ENCODE measurements at regions not wholly inside any gene's neighbourhood (a gene's known extent, or its start where the extent isn't known, plus 50 kb on each side); places are given as distances from the start of the nearest gene placed in this dataset.

DNA sequence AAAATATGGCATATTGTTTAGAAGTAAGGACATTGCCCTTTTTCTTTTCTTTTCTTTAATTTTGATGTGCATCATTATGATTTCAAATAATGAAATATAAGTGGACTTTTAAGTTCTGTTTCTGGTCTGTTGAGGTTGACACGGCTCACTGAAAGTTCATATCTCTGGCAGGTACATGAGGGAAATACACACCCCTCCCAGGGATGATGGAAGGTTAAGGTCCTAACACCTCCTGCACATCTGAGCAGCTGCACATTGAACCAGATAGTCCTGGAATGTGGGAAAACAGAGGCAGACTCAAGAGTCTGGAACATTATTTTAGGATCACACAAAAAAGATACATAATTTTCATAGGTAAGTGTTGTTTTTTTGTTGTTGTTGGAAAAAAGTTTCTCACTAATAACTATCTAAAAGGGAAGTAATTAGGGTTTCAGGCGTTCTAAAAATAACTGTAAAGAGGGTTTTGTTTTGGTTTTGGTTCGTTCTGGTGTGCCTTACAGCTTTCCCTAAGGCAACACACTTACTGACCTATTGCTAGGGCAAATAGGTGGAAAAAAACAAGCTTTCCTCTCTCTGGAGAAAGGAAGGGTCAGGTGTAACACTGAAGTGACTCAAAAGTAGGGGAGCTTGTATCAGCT, 201.2 kb upstream of the PRKCQ start:
- DNase-seq (ENCODE audit: low read depth in 2 of 3, low spot score in 2 of 3) = no peak

DNA sequence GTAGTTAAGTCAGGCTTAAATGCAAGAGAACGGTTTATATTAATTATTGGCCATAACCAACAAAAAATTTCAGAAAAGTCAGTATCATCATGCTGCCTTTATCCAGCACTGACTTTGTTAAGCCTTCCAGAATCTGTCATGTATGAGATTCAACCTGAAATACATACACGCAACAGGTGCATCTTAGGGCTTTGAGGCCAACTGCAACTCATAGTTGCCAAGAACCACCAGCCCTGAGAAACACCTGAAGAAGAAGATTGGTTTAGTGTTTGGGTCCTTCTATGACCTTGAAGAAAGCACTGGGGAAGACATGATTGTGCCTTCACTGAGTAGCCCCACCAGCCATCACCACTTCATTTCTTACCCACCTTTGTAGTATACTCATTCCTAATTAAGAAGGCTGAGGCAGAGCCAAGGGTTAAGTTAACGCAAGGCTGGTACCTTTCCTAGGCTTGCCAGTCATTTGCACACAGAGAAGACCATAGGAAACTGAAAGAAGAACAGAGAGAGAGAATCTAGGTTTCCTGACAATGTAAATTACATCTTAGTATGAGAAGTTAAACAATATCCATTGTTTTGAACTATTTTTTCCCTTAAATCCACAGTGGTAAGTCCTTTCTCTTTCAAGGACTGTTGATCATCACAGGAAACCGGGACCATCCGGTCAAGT, 200.1 kb upstream of the PRKCQ start:
- no peak for DNase-seq (ENCODE audit: low read depth in 2 of 3, low spot score in 2 of 3)

DNA sequence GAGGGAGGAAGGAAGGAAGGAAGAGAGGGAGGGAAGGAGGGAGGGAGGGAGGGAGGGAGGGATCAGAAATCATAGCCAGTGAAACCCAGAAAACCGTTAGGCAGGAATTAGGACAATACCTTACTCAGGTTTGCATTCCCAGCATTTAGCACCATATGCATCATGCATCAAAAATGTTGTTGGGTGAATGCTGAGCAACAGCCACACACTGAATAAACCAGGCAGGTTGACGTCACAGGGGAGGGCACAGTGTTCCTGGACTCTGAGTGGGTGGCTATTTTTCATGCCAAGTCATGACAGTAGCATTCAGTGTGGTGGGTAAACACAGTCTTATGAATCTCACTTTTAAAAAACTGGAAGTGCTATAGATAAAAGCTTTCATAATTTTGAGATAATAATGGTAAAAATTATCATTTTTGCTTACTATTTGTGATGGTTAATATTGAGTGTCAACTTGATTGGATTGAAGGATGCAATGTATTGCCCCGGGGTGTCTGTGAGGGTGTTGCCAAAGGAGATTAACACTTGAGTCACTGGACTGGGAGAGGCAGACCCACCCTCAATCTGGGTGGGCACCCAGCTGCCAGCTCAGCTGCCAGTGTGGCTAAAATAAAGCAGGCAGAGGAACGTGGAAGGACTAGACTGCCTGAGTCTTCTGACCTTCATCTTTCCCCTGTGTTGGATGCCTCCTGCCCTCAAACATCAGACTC, 199.1 kb upstream of the PRKCQ start:
- no peak for DNase-seq (ENCODE audit: low read depth in 2 of 3, low spot score in 2 of 3)

DNA sequence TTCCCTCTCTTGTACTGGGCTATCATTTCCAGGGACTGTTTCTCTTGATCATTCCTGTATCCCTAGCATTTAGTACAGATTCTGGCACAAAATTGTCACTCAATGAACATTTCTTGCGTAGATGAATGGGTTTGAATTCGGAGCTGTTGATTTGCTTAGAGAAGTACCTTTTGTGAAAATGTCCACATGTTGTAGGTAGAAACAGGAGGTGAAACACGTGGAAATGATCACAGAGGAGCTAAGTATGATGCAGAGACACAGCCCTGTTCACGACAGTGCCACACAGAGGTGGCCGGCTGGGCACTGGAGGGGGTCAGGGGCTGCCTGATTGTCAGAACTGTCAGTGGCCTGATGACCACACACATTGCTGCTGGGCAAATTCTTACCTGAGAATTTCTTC, 196.1 kb upstream of the PRKCQ start:
- no peak for DNase-seq (ENCODE audit: low read depth in 2 of 3, low spot score in 2 of 3)

DNA sequence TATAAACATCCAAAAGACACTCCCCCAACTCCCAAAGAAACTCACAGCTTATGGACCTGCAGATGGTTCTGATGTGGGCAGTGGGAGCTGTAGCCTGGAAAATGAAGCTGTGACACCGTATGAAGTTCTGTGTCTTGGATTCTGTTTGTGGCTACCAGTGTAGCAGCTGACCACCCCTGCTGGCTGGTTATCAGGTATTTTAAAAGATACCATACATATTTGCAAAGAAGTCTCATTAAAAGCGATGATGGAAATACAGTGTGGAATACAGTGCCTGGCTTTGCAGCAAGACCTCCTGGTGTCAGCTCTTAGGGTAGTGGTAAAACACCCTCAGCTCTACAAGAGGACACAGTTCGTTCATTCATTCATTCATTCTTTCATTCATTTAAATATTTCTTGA, 194.3 kb upstream of the PRKCQ start:
- DNase-seq (ENCODE audit: low read depth in 2 of 3, low spot score in 2 of 3) = no peak

DNA sequence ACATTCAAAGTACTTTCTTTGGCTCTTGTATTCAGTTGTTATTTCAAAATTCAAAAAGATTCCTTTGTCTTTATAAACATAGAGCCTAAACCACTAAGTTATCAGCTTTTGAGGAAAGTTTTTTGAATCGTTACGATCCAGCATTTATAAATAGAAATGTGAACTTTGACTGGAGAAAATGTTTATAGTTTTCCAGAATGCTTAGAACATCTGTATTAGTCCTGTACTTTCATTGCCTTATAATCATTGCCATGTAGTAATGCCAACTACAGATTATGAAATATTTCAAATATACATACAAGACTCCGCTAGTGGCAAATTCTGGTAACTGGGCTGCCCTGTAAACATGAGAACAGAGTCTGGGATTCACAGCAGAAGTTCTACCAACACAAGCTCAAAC, 191.3 kb upstream of the PRKCQ start:
- DNase-seq (ENCODE audit: low read depth in 2 of 3, low spot score in 2 of 3) = no peak

DNA sequence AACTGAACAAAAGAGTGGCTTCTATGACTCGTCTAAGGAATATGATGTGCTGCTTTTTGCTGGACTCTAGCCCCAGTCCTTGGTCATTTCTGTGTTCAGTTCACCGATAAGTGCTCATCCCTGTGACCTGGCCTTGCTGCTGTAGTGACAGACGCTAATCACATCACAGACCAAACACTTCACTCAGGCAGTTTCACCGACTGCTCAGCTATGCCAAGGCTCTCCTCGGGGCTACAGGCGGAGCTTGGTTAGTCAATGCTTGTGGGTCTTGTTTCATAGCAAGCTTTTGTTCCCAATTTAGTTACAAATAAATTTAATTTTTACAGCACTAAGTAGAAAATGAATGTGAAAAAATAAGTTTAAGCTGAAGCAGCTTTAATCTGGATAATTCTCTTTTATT, 190.8 kb upstream of the PRKCQ start:
- no peak for DNase-seq (ENCODE audit: low read depth in 2 of 3, low spot score in 2 of 3)

DNA sequence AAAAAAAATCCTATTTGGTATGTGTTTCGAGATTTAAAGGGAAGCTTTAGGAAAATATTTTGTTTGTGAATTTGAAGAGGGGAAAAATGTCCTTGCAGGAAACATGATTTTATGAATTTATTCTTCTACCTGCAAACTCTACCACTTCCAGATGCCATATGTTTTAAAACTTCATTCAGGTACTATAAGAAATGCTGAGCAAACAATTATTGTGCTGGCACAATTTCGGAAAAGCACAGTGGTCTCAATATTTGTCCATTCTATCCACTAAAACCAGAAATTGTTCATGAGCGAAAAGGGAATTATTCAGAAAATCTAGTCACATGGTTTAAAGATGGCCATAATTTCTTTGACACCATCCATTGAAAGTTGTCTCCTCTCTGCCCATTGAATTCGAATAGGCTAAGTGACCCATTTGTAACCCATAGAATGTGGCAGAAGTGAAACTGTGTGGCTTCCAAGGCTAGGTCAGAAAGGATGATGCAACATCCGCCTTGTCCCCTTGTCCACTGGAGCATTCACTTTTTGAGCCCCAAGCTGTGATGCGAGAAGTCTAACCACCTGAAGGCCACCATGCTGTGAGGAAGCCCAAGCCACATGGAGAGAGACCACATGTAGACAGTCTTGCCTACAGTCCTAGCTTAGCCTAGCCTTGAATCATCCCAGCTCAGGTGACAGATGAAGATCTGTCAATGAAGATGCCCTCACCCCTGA, 189.8 kb upstream of the PRKCQ start:
- no peak for DNase-seq (ENCODE audit: low read depth in 2 of 3, low spot score in 2 of 3)

DNA sequence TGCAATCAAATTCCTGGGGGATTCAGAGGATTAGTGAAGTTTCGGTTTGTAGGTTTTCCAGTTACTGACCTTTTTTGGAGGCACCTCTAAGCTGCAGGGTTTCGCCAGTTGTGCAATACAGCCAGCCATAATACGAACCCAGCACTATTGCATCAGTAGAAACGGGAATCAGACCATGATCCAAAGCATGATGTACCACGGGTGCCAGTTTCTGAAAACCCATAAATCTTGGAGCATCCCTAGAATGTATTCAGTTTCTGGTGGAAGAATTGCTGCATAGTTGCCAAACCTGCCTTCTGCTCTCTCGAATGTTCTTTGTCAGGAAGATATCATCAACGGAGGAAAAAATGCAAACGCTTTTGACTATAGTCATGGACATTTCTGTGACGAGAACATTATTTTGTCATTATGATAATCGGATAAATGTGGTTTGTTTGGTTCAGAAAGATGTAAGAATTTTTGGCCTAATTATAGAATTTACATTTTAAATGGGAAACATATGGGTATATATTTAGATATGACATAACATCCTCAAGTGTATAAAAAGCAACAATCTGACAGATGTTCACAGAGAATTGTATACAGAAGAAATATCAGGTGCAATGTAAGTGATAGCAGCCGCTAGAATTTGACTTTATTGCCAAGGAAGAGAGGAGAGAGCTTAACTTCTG, 186.2 kb upstream of the PRKCQ start:
- DNase-seq (ENCODE audit: low read depth in 2 of 3, low spot score in 2 of 3) = no peak

DNA sequence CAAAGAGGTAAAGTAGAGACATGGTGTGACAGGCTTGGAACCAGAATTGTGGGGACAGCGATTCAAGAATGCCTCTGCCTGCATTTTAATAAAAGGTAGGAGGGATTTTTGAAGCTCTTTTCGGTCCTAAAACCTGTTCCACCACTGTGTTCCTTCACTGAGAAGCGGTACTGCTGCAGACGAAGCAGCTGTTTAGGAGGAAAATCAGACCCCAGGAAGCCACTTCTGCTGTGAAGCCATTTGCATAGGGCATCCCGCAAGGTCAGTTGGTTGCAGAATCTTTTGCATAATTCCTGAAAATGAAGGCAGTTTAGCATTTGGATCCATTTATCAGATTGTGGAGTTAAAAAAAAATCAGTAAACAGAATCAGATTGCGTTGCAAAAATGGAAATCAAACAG, 183.3 kb upstream of the PRKCQ start:
- DNase-seq (ENCODE audit: low read depth in 2 of 3, low spot score in 2 of 3) = no peak

DNA sequence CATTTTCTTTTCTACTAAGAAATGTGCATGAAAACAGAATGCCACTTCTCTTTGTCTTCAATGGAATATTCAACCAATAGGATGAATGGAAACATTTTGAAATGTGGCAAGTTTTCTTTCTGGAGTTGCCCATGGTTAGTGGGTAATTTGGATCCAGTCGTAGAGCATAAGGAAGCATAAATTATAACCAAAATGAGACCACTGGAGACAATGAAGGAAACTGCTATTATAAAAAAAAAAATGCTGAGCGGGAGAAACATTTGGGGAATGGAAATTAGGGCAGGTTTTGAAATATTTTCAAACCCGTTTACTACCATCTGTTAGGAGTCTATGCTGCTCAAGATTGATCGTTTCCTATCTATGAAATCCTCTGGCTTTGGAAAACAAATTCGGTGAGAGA, 182.9 kb upstream of the PRKCQ start:
- no peak for DNase-seq (ENCODE audit: low read depth in 2 of 3, low spot score in 2 of 3)

DNA sequence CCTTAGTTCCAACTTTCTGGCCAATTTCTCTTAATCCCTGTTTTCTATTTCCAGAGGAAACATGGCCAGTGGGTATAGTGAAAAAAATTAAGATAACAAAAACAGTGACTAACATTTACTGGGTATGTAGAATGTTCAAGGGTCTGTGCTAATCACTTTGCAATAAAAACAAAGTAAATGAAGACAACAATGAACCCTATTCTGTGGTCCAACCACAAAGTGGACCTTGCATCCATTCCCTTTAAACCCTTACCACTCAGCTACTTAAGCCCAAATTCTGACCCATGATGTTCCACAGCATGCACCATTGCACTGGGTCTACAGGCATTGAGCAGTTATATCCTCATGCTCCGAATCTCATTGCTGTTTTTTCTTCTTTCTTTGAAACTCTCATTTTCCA, 179.9 kb upstream of the PRKCQ start:
- no peak for DNase-seq (ENCODE audit: low read depth in 2 of 3, low spot score in 2 of 3)

DNA sequence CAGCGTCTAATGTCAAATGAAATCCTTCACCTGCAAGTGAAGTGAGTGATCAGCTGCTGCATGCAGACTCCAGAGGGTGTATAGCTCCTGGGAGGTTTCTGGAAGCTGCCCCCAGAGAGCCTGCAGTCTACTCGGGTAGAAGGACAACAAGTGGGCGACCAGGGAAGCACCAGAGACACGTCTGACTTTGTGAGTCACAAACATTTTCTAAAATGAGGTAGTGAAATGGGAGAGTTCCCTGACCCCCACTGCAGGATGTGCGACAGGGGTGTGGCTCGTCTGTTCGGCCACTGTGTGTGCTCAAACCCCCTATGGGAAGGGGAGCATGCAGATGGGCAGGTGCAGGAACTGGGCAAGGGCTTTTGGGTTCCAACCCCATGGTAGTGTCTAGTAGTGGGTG, 177.1 kb upstream of the PRKCQ start:
- DNase-seq (ENCODE audit: low read depth in 2 of 3, low spot score in 2 of 3) = no peak

DNA sequence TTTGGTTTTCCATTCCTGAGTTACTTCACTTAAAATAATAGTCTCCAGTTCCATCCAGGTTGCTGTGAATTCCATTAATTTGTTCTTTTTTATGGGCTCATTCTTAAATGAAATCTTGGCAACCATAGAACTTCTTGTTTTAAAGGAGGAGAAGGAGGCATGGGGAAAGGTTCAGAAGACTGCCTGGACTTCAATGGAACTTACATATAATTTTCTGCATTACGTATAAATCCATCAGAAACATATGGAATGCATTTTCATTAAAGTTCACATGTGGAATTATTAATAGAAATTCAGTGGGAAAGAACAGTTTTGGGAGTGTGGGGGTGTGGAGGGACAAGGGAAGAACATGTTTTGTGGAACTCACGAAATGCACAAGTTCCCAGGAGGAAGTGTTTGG, 176.6 kb upstream of the PRKCQ start:
- DNase-seq (ENCODE audit: low read depth in 2 of 3, low spot score in 2 of 3) = no peak

DNA sequence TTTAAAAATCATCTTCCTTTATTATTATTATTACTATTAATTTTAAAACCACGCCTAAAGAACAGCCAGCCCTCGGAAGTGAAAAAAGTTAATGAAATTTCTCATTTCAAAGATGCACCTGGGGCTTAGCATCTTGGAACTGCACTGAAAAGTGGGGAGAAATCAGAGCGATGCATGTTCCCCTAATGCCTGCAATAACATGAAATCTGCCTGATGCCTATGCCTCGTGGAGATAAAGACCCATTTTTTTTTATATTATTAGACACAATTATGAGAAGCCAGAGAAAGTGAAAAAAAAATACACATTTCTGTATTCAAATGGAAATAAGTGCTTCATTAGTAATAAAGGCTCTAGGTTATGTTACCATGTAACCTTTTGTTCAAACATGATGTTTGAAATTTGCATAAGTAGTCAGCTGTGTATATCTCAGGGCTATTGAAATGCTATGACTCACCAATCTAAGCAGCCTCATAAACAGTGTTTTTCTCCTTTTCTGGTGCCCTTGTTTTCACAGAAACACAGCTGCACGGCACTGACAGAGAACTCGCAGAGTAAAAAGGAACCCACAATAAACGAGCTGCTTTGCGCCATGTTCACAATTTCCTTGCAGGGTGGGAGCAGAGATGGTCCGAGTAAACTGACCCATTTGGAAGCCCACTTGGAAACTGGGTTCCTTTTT, 175.8 kb upstream of the PRKCQ start:
- no peak for DNase-seq (ENCODE audit: low read depth in 2 of 3, low spot score in 2 of 3)

DNA sequence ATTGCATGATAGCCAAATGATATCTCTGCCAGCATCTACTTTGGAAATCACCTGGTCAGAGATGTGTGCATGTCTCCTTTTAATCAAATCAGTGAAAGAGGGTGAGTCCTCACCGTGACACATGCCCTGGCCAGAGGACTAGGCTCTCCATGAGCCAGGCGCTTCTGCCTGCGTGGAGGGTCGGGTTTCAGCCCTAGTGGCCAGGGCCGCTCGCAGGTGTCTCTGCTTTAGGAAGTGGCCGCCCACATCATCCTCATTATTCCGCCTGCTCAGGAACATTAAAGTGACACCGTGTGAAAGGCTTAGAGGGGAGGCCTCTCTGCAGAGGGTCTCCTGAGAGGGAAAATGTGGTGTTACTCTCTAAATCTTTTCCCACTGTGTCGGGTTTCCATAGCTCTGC, 173.6 kb upstream of the PRKCQ start:
- no peak for DNase-seq (ENCODE audit: low read depth in 2 of 3, low spot score in 2 of 3)

DNA sequence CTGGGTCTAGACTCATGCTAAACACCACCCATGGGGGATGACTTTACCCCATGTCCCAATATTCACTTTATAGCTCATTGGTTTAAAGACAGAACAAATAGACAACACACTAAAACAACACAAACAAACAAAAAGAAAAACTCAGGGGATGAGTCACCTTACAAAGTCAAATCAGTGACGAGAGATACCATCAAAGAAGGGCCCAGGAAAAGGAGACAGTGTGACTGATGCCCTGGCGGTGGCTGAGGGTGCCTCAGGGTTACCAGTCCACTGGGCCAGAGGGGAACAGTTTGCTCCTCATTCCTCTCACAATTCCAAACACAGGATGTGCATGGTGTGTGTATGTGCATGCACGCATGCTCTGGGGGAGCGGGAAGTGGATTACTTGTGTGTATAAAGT, 171.3 kb upstream of the PRKCQ start:
- no peak for DNase-seq (ENCODE audit: low read depth in 2 of 3, low spot score in 2 of 3)

DNA sequence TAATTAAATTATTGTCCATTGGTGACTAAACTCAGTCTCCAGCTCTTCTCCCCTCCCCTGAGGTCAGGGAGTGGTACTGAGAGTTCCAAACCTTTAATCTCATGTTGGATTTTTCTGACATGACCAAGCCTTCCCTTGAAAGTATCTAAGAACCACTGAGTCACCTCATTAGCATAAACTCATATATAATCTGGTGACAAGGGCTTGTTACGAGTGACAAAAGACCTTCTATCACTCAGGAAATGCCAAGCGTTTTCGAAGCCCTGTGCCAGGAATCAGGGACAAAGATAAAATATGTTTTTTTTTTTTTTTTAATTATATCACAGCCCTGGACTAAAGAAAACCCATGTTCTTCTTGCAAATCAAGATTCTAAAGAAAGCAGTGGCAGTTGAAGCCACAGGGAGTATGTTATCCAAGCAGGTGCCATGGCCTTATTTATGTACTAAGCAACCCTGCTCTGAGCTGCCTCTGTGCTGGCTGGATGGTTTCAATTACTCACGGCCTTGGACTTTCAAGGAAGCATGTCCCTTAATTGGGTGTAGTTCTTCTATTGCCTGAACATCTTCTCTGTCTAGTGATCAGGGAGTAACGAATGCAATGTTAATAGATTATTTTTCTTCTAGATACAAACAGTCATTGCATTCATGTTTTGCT, 169.0 kb upstream of the PRKCQ start:
- no peak for DNase-seq (ENCODE audit: low read depth in 2 of 3, low spot score in 2 of 3)

DNA sequence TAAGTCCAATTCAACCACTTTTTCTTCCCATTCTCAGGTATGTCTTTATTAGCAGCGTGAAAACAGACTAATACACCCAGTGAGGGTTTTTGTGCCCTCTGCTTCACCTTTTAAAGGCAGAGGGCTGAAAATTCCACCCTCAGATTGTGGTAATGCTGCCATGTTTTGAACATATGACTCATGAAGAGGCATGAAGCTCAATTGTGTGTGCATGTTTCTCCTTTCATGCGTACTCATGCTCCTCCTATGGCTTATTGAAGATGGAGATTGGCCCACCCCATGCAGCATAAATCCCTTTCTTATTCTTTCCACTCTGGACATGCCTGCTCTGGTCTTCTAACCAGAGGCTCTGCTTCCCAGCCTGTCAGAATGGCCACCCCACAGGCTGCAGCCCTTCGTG, 168.0 kb upstream of the PRKCQ start:
- no peak for DNase-seq (ENCODE audit: low read depth in 2 of 3, low spot score in 2 of 3)

DNA sequence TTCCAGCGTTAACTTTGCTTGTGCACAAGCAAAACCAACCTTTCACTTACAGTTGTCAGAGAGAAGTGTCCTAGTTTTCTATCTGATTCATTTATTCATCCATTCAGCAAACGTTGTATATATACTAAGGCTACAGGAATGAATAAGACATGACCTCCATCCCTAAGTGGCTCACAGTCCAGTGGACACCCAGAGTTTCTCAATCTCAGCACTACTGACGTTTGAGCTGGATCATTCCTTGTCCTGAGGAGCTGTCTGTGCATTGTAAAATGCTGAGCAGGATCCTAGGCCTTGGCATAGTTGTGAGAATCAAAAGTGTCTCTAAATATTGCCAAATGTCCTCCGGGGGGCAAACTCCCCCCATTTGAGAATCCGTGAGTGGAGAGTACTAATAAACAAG, 166.7 kb upstream of the PRKCQ start:
- no peak for DNase-seq (ENCODE audit: low read depth in 2 of 3, low spot score in 2 of 3)

All from hematopoietic multipotent progenitor cell (in vitro differentiated cells).